Erythroblast (primary cell): ENCODE measurements at regions not wholly inside any gene's neighbourhood (a gene's known extent, or its start where the extent isn't known, plus 50 kb on each side); places are given as distances from the start of the nearest gene placed in this dataset.

ENCODE experiments used
- DNase-seq, 2 experiments: peaks; one replicate each; lab custom pipeline; 2025; lab: John Stamatoyannopoulos, UW
- GATA1 ChIP-seq: IDR thresholded peaks from 2 replicates; pipeline ENCODE4 v1.6.1; 2011; ENCODE audit warnings: low read depth, mild to moderate bottlenecking, control low read depth, low read length, moderate library complexity
- POLR2A ChIP-seq: IDR thresholded peaks from 2 replicates; pipeline ENCODE4 v1.6.1; 2011; ENCODE audit warnings: mild to moderate bottlenecking, low read length

DNA sequence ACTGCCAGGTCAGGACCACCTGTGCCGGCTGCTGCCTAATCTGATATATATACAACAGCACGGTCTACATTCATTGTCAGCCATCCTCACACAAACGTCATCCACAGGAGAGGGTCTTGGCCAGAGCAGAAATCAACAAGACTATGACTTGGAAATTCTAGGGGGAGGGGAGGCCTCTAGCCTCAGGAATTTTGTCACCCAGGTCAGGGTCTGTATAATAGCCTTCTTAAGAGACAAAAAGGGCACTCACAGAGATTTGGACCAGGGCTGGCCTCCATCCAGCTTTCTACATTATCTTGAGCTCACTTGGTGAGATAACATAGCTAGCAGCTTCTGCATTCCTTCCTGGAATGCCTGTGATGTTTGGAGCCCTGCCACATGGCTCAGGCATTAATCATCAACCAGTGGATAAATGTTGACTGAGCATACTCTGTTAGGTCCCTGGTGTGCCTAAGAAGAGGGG is 50.4 kb upstream of the CTIF start:
- TF ChIP-seq GATA1 (no peak), POLR2A (no peak)
- DNase-seq: no peak

DNA sequence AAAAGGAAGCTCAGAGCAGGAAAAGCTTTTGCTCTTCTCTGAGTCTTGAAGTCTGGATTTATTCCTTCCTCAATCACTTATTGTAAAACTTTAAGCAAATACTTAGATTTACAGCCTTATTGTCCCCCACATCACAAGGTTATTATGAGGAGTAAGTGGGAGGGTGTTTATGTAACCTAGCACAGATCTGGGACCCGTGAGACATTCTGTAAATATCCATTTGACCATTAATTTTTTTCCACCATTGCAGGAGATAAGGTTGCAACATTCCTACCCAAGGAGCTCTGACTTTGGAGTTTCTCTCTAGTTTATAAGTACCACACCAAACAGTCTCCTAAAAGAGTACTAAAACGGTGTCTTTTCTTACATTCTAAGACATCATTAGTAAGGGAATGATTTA is 52.1 kb upstream of the CTIF start:
- DNase-seq: no peak
- no peak for TF ChIP-seq GATA1
- no peak for TF ChIP-seq POLR2A

DNA sequence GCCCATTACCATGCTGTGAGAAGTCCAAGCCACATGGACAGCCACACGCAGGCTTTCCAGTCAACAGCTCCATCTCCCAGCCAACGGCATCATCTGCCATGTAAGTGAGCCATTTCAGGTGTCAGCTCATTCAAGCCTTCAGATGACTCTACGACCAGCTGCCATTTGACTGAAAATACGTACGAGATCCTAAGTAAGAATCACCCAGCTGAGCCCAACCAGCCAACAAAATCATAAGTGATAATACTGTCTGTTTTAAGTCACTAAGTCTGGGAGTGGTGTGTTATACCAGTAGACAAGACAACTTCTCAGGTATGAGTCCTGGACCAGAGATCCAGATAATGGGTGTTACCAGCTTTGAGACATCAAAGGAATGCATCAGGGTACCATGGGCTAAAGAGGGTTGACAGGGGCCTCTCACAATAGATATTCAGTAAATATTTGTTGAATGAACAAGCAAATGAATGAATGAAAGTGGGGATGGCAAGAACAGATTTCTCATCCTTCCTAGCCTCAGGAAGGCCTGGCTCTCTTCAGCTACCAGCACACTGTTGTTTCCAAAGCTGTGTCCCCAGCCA is 52.9 kb upstream of the CTIF start:
- TF ChIP-seq GATA1: no peak
- TF ChIP-seq POLR2A: no peak
- no peak for DNase-seq

- DNase-seq: no peak
- TF ChIP-seq GATA1 (no peak), POLR2A (no peak)
Measured at GRCh38 chr18:48481092-48481491, 57.7 kb upstream of the CTIF start.

- TF ChIP-seq GATA1: no peak
- TF ChIP-seq POLR2A: no peak
Measured at GRCh38 chr18:48479531-48479930, 59.3 kb upstream of the CTIF start.

GRCh38 chr18:48477348-48477747 is 61.5 kb upstream of the CTIF start:
- TF ChIP-seq GATA1 (no peak), POLR2A (no peak)
- DNase-seq: no peak

More at GRCh38 chr18:48479531-48479930, 59.3 kb upstream of the CTIF start:
- DNase-seq: no peak

DNA sequence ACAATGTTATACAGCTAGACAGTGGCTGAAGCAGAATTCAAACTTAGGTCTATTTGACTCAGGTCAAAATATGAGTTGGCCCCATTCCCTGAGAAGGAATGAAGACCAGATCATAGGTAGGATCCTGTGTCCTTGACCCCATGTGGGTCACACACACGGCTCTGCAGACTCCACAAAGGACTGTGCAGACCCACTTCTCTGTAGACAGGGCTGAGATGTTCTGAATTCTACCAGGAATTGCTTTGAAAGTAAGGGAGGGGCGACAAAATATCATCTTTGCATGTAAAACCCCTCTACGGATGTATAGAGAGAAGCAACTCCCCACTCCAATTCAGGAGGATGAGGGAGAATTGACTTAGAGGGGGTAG is 62.3 kb upstream of the CTIF start:
- DNase-seq: no peak
- no peak for TF ChIP-seq POLR2A
- TF ChIP-seq GATA1: no peak

DNA sequence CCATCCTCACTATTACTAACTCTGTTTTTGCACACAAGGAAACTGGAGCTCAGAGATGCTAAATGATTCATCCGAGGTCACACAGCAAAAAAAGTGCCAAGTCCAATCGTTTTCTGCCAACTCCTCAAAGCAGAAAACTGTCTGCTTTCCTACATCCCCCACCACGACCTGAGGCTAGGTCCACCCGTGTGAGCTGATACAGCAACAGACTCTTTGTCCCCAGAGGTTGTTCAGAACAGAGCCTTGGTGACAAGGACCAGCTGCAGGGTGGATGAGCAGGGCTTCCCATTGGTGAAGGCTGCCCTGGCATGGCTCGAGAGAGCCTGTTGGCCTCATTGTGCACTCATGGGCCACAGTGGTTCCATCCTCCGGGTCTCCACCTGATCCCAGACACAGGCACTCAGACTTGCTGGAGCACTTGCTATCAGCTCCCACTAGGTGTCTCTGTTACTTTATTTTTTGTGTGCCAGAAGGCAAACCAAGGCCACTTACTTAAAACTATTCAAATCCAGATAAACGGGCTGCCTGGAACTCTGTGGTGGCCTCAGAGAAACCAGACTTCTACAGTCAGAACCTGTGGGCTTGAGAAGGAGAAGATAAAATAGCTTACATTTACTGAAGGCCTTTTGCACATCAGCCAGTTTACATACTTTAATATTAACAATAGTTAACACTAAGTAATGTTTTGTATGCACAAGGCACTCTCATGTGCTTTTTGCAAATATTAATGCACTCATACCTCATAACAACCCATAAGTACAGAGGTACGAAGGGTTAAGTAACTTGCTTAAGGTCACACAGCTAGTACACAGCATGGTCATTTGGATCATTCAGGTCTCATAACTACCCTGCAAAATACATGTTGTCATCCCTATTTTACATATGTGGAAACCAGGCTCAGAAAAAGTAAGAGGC is 62.9 kb upstream of the CTIF start:
- TF ChIP-seq GATA1 (no peak), POLR2A (no peak)
- DNase-seq: peak; percentile 60 to 72

DNA sequence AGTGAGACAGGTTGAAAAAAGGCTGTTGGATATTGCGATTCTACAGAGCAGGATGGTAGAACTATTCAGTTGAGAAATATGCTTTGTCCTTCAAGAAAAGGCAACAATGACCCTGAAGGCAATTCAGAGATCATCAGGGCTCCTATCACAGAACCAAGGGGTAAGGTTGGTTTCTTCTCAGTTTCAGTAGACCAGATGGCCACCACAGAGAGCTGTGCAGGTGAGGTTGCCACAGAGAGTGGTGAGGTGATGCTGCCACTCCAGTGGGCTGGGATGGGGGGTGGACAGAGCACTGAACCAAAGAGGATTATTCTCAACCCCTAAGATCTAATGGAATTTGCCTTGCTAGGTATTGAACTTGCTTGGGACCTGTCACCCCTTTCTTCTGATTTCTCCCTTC is 64.6 kb upstream of the ZBTB7C start:
- DNase-seq: no peak
- TF ChIP-seq POLR2A (no peak), GATA1 (no peak)

DNA sequence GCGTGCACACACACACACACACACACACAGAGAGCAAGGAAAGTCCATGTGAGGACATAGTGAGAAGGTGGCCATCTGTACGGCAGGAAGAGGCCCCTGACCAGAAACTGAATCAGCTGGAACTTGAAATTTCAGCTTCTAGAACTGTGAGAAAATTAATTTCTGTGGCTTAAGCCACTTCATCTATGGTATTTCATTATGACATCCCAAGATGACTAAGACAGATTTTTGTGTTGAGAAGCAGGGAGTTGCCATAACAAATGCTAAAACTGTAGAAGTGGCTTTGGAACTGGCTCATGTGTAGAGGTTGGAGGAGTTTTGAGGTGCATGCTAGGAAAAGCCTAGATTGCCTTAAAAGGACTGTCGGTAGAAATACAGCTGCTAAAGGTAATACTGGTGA is 63.4 kb upstream of the ZBTB7C start:
- no peak for DNase-seq
- TF ChIP-seq GATA1: no peak

DNA sequence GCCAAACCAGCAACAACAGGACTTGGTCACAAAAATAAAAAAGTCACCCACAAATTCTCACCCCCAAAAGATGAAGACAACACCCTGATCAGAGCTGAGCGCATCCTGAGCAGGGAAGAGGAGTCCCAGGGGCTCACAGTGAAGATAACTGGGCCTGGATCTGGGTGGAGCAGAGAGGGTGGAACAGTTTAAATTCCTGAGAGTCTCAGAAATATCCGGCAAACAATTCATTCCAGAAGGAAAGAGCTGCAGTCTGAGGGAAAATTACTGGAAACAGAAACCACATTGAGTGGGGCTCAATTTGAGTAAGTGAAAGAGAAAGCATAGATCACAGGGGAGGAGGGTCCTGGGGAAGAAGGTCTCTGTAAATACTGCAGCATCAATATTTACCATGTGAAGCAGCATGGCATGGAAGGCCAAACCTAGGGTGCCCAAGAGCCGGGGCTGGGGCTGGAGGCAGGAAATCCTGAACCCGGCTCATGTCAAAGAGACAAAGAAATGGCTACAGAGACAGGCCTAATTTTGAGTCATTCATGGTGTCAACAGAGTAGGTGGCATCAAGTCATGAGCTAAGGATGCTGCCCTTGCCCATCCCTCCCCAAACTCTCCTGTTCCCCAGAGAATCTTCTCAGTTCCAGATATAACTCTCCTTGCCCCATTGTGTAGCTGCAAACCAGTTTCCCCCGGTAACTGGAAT is 61.4 kb upstream of the ZBTB7C start:
- no peak for TF ChIP-seq POLR2A
- TF ChIP-seq GATA1: no peak
- no peak for DNase-seq

GRCh38 chr18:48468151-48468550 is 59.0 kb upstream of the ZBTB7C start:
- no peak for TF ChIP-seq GATA1
- TF ChIP-seq POLR2A: no peak
- DNase-seq: no peak

DNA sequence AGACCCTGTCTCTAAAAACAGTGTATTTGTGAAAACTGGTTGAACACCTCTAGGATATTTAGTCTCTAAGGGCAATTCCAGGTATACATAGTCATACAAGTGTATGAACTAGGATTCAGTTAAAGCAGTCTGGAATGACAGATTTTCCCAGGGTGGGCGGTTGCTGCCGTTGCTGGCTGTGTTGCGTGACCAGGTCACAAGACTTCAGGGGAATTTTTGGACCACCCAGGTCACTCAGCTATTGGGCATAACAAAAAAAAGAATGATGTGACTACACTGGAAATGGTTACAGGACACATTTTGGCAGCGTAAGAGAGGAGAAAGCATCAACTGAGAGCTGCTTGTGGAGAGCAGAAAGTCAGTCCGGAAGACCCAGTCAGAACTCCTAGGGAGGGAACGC is 58.0 kb upstream of the ZBTB7C start:
- TF ChIP-seq GATA1 (no peak), POLR2A (no peak)
- no peak for DNase-seq

- TF ChIP-seq GATA1: no peak
- TF ChIP-seq POLR2A: no peak
- DNase-seq: no peak
Measured at GRCh38 chr18:48462510-48462909, 53.3 kb upstream of the ZBTB7C start.
